Left renal cortex interstitium (tissue), 4 donors: ENCODE measurements at regions not wholly inside any gene's neighbourhood (a gene's known extent, or its start where the extent isn't known, plus 50 kb on each side); places are given as distances from the start of the nearest gene placed in this dataset.

Experiments
- DNase-seq, 4 donors: peaks; one replicate each; pipeline ENCODE4 v3.0.0-alpha.2; 2013; ENCODE audit warnings: low read depth in 4 of 4, low spot score in 2 of 4, missing footprints in 1 of 4

- DNase-seq, result no peak
Measured at GRCh38 chr6:98769546-98769945, 64.8 kb upstream of the POU3F2 start.

DNA sequence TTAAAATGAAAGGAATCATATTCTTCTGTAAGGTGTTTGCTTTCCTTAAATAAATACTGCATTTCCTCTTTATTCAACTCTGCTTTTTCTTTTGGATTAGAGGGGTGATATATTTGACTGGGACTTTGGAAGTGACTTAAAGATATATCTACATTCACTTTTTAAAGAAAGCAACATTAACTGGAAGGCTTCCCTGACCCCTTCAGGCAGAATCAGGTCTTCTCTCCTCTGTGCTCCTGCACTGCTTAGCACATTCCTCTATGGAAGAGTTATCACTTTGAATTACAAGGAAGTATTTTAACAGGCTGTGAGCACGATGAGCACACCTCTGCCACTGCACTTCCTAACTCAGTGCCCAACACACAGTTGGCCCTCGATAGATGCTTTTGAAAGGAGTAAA lies 59.2 kb upstream of the POU3F2 start:
- no peak for DNase-seq

DNA sequence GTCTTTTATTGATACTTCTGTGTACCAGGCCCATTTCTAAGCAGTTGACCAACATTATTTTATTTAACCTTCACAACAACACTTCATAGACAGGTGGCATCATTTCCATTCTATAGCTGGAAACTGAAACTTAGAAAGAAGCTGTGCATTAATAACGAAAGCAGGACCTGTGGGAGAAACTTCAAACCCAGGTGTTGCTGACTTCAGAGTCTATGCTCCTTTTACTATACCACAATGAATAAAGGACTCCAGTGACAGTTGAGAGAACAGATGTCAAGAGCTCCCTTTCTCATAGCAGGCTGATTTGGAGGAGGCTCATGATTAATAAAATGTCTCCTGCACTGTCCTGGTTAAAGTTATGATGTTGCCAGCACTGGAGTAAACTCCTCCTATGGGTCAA lies 56.6 kb upstream of the POU3F2 start:
- no peak for DNase-seq

GRCh38 chr6:98779618-98780017 lies 54.8 kb upstream of the POU3F2 start:
- DNase-seq, result peak in 1 of 4 donors; percentile 10

- DNase-seq, result no peak
Measured at GRCh38 chr6:98782772-98783171, 51.6 kb upstream of the POU3F2 start.

DNA sequence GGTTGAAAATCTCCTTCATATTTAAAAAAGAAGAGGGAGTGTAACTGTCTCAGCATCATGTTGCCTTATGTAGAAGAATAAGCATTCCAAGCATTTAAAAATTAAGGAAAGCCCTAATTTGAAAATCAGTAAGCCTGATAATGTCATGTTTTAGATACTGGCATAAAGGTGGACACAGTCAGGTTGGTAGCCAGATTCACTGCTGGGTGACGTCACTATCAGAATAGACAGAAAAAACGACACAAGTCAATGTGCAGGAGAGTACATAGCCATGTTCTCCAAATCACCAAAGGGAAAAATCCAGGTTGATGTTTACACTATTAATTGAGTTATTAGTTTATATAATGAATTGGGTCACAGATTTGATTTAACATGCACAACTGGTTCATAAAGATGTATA lies 50.8 kb upstream of the POU3F2 start:
- no peak for DNase-seq
